ENCODE measurements at regions not wholly inside any gene's neighbourhood (a gene's known extent, or its start where the extent isn't known, plus 50 kb on each side); places are given as distances from the start of the nearest gene placed in this dataset.

DNA sequence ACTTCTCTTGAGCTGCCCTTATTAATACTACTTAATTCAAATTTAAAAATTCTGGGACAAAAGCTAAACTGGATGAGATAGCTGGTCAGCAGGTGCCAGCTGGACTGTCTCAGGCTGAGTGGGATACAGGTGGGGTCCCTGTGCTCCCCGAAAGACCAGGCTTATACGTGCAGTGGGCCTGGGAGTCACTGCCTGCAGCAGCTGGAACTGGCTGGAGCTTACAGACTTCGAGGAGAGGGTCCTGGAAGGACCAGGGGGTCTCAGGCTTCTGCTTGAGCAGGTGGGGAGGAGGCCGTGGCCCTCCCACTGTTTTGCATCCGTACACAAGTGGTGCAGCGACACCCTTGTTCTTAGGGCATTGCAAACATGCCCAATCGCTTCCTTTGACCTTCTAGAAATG, 203.7 kb downstream of the GLRX3 start:
- DNase-seq (no peak), ATAC-seq (ENCODE audit: low read depth) (no peak)
- Histone ChIP-seq H3K23ac (ENCODE audit: low read depth, low read length) (no peak overlapping the region), H2AK5ac (ENCODE audit: low read depth, low read length) (no peak overlapping the region), H3K18ac (ENCODE audit: low read depth, low read length) (no peak overlapping the region), H3K79me1 (ENCODE audit: low read depth in 1 of 2, low read length in 2 of 2) (no peaks in the 10 kb centered on the region), H2AFZ (replicated peaks; ENCODE audit: low read length, poor library complexity) (no peak overlapping the region), H3K4me3 (ENCODE audit: insufficient read depth, low read depth, low read length) (no peak overlapping the region), H3K4me2 (ENCODE audit: low read depth, low read length) (no peak overlapping the region), H3K4me1 (ENCODE audit: control insufficient read depth, insufficient read depth, low read length) (no peaks in the 10 kb centered on the region), H3K56ac (ENCODE audit: extremely low read depth, insufficient read depth, low read length) (no peak overlapping the region), H2BK20ac (ENCODE audit: low read depth, low read length) (no peak overlapping the region), H3K9ac (ENCODE audit: low read depth, low read length) (no peak overlapping the region), H2BK120ac (ENCODE audit: low read depth, low read length) (no peak overlapping the region), H4K91ac (ENCODE audit: insufficient read depth, low read depth, low read length) (no peak overlapping the region), H2BK5ac (ENCODE audit: low read depth, low read length, poor library complexity, severe bottlenecking) (no peak overlapping the region), H3K4ac (ENCODE audit: low read depth, low read length) (no peak overlapping the region), H2AK9ac (replicated peaks; ENCODE audit: low read depth, low read length, poor library complexity) (no peak overlapping the region), H3K14ac (replicated peaks; ENCODE audit: low read depth, low read length) (no peak overlapping the region), H3K9me3 (ENCODE audit: control insufficient read depth, insufficient read depth, low read length) (peaks cover 55% of the 10 kb centered on the region), H4K20me1 (ENCODE audit: insufficient read depth, low read length) (no peaks in the 10 kb centered on the region), H3K27ac (ENCODE audit: insufficient read depth, low read length) (no peak overlapping the region), H4K5ac (ENCODE audit: low read depth, low read length) (no peak overlapping the region), H3K36me3 (ENCODE audit: control insufficient read depth, insufficient read depth, low read length) (no peaks in the 10 kb centered on the region), H4K8ac (ENCODE audit: low read depth in 2 of 2, low read length in 2 of 2) (no peak overlapping the region), H3K27me3 (ENCODE audit: control insufficient read depth, insufficient read depth, low read length) (no peaks in the 10 kb centered on the region), H2BK15ac (ENCODE audit: low read depth, low read length) (no peak overlapping the region), H3K9me1 (ENCODE audit: insufficient read depth, low read length) (no peaks in the 10 kb centered on the region)
- BruUV-seq (replicated peaks), result no TSS peak
- dilution Hi-C loops (cut with HindIII; ENCODE audit: low sequenced_read_pairs, unreplicated experiment), result no loop called here
- POLR2A ChIA-PET (ENCODE audit: unreplicated experiment), result no interaction called here
- intact Hi-C loops (cut with micrococcal nuclease), result no loop called here
- 31% methylated on average over 3 of the region's 7 CpGs; no CpG with 5 or more reads in 1 of the 2 experiments for WGBS, 2 experiments (ENCODE audit: extremely low coverage in 2 of 2, insufficient read length in 1 of 2)
- TF ChIP-seq USF2 (IDR thresholded peaks at IDR 0.05; ENCODE audit: low read depth, low read length) (no peak), MAFK (IDR thresholded peaks at IDR 0.05; ENCODE audit: low read depth, low read length) (no peak), CEBPB (IDR thresholded peaks at IDR 0.05; ENCODE audit: low read depth, low read length) (no peak), CHD1 (IDR thresholded peaks at IDR 0.05; ENCODE audit: low read depth, low read length) (no peak), POLR2A (IDR thresholded peaks at IDR 0.05; ENCODE audit: low read depth, low read length) (no peak), MXI1 (IDR thresholded peaks at IDR 0.05; ENCODE audit: borderline replicate concordance, low read depth, low read length) (no peak), MAZ (IDR thresholded peaks at IDR 0.05; ENCODE audit: borderline replicate concordance, low read depth, low read length) (no peak), RAD21 (IDR thresholded peaks at IDR 0.05; ENCODE audit: low read length) (no peak), FOS (IDR thresholded peaks at IDR 0.05; ENCODE audit: low read depth, low read length) (no peak), NFE2L2 (IDR thresholded peaks at IDR 0.05; ENCODE audit: low read depth, low read length) (no peak), BHLHE40 (IDR thresholded peaks at IDR 0.05; ENCODE audit: low read depth, low read length) (no peak), SMC3 (IDR thresholded peaks at IDR 0.05; ENCODE audit: low read depth, low read length) (no peak), RFX5 (IDR thresholded peaks at IDR 0.05; ENCODE audit: low read depth, low read length) (no peak)
- TF ChIP-seq, protein P1, sequence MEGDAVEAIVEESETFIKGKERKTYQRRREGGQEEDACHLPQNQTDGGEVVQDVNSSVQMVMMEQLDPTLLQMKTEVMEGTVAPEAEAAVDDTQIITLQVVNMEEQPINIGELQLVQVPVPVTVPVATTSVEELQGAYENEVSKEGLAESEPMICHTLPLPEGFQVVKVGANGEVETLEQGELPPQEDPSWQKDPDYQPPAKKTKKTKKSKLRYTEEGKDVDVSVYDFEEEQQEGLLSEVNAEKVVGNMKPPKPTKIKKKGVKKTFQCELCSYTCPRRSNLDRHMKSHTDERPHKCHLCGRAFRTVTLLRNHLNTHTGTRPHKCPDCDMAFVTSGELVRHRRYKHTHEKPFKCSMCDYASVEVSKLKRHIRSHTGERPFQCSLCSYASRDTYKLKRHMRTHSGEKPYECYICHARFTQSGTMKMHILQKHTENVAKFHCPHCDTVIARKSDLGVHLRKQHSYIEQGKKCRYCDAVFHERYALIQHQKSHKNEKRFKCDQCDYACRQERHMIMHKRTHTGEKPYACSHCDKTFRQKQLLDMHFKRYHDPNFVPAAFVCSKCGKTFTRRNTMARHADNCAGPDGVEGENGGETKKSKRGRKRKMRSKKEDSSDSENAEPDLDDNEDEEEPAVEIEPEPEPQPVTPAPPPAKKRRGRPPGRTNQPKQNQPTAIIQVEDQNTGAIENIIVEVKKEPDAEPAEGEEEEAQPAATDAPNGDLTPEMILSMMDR (conservative IDR thresholded peaks at IDR 0.05; ENCODE audit: low read depth, low read length), result no peak
- TF ChIP-seq, protein P2, sequence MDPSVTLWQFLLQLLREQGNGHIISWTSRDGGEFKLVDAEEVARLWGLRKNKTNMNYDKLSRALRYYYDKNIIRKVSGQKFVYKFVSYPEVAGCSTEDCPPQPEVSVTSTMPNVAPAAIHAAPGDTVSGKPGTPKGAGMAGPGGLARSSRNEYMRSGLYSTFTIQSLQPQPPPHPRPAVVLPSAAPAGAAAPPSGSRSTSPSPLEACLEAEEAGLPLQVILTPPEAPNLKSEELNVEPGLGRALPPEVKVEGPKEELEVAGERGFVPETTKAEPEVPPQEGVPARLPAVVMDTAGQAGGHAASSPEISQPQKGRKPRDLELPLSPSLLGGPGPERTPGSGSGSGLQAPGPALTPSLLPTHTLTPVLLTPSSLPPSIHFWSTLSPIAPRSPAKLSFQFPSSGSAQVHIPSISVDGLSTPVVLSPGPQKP (IDR thresholded peaks at IDR 0.05; ENCODE audit: borderline replicate concordance, low read depth, low read length), result no peak
- in situ Hi-C loops (cut with MboI; ENCODE audit: low sequenced_read_pairs), result no loop called here
- CTCF ChIA-PET, result no interaction called here
